ENCODE measurements at regions not wholly inside any gene's neighbourhood (a gene's known extent, or its start where the extent isn't known, plus 50 kb on each side); places are given as distances from the start of the nearest gene placed in this dataset.

- DNase-seq (ENCODE audit: insufficient read length, low spot score) (no peak), FAIRE-seq (no peak)
Measured at GRCh38 chr1:90162216-90162615, 167.3 kb downstream of the ZNF326 start.

DNA sequence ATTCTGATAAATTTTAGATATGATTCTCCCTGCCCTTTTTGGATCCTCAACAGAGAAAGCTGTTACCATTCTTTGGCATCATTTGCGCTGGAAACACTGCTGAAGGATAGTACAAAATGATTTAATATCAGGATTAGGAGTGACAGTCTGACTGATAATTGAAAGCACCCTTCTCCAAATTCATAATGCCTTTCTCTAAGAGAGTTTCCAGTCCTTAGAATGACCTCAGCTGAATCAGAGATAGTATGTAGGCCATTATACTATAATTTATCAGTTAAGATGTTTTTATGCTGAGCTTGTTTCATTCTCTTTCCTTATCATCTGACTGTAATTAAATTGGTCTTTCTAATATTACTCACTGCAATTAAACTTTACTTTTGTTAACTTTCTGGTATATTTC lies 166.7 kb downstream of the ZNF326 start:
- FAIRE-seq (no peak), DNase-seq (ENCODE audit: insufficient read length, low spot score) (no peak)

DNA sequence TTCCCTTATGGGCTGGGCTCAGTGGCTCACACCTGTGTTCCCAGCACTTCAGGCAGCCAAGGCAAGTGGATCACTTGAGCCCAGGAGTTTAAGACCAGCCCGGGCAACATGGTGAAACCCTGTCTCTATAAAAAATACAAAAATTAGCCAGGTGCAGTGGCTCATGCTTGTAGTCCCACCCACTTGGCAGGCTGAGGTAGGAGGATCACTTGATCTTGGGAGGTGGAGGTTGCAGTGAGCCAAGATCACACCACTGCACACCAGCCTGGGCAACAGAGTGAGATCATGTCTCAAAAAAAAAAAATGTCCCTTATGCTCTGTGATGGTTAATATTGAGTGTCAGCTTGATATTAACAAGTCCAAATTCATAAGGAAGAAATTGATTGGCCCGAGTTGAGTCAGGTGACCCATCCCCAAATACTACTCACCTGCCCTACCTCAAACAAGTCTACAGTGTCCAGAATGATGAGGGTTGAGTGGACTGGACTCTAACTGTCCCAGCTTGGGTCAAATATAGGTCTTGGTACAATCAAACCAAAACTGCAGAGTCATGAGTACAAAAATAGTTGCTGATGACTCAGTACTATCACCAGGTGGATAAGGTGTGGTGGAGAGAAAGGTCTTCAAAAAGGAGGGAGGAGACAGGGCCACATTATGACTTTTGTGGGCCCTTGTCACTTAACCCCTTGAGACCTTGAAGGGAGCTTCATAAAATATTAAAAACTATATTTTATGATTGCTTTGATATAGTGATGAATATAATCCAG lies 161.0 kb downstream of the ZNF326 start:
- DNase-seq (ENCODE audit: insufficient read length, low spot score) (no peak), FAIRE-seq (no peak)

GRCh38 chr1:90154711-90155110 lies 159.8 kb downstream of the ZNF326 start:
- DNase-seq (ENCODE audit: insufficient read length, low spot score) (no peak), FAIRE-seq (no peak)

DNA sequence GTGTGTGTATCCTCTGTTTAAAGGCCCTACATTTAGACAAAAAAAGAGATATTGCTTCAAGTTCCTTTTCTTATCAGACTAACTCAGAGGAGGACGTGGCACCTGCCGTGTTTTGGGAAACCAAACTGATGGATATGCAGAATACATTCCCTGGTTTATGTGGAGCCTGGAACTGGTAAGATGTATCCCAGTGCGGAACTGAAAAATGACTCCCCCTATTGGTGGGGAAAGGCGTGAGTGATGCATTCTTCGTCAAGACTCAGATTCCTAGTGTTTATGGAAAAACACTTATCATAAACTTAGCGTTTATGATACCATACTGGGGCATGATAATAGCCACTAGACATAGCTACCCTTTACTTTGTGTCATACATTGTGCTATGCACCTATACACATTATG lies 154.2 kb downstream of the ZNF326 start:
- DNase-seq (ENCODE audit: insufficient read length, low spot score) = no peak
- no peak for FAIRE-seq

GRCh38 chr1:90147093-90147492 lies 152.2 kb downstream of the ZNF326 start:
- DNase-seq (ENCODE audit: insufficient read length, low spot score) (no peak), FAIRE-seq (no peak)

GRCh38 chr1:90144820-90145219 lies 149.9 kb downstream of the ZNF326 start:
- DNase-seq (ENCODE audit: insufficient read length, low spot score) (no peak), FAIRE-seq (no peak)

DNA sequence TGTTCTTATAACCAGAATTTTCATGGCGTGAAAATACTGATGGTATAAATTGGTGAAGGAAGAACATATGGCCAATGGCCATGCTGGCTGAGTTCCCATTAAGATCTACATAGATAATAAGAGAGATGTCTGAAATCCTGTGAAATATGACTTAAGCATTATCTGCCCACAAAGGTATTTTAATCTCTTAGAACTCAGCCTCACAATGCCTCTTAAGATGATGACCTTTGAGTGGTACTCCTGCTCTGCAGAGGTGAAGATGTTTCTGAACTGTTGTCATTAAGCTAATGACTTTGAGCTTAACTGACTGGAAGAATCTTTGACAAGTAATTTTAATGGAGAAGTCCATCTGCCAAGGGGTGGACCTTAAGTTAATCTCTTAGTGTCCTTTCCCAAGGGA lies 148.7 kb downstream of the ZNF326 start:
- no peak for DNase-seq (ENCODE audit: insufficient read length, low spot score)
- no peak for FAIRE-seq

DNA sequence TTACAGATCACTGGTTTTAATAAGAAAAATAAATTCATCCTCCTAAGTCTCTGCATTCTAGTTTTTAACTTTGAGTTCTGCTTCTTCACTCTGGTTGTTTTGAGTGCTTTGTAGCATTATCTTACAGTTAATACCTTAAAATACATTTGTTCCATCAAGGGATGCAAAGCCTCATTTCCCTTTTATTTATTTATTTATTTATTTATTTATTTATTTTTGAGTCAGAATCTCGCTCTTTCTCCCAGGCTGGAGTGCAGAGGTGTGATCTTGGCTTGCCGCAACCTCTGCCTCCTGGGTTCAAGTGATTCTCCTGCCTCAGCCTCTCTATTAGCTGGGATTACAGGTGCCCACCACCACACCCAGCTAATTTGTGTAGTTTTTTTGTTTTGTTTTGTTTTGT lies 147.8 kb downstream of the ZNF326 start:
- FAIRE-seq = no peak

GRCh38 chr1:90139837-90140236 lies 144.9 kb downstream of the ZNF326 start:
- DNase-seq (ENCODE audit: insufficient read length, low spot score) (no peak), FAIRE-seq (no peak)

More for the DNA sequence above, 147.8 kb downstream of the ZNF326 start:
- no peak for DNase-seq (ENCODE audit: insufficient read length, low spot score)

DNA sequence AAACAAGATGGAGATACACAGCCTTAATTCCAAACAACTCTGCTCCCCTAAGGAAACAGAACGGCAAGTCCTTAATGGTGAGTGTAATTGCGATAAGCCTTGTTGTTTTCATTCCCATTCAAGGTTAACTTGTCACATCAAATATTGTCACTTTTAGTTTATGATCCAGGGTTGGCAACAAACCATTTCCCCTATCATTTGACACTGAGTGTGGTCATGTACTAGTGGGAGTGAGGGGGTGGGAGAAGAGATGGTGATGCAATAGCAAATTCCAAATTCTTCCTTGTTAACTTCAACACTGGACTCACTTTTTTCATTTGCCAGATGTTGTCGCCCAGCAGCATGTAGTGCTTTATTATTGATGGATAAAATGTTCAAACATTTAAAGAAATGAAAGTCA lies 140.4 kb downstream of the ZNF326 start:
- no peak for FAIRE-seq

DNA sequence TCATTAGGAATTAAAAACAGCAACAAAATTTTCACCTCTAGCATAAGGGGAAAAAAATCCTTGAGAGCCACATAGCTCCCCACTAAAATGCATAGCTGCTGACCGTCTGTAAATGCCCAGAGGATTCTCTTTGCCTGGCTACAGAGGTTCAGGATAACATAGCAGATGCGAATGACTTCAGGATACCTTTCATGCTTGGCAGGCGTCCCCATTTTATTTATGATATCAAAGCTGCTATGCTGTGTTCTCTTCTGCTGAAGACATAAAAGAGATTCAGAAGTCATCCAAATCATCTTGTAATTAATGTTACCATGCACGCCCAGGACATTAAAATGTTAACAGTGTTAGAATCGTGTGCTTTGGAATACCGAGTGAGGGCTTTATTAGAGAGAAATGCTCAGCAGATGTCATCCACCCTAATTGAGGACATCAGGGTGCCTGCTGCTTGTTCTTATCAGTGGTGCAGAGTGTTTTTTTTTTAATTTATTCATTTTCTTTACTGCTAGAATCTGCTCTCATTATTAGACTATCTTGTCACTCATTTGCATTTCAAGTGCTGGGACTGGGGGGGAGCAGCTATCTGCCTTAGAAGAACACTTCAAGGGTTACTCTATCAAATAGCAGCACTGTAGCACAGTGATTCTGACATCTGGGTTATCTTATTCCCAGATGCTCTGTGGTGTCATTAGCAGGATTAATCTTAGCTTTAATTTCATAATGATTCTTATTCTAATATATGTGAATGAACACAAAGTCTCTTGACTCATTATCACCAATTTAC lies 139.5 kb downstream of the ZNF326 start:
- no peak for FAIRE-seq

More for the DNA sequence above, 140.4 kb downstream of the ZNF326 start:
- DNase-seq (ENCODE audit: insufficient read length, low spot score) = no peak

DNA sequence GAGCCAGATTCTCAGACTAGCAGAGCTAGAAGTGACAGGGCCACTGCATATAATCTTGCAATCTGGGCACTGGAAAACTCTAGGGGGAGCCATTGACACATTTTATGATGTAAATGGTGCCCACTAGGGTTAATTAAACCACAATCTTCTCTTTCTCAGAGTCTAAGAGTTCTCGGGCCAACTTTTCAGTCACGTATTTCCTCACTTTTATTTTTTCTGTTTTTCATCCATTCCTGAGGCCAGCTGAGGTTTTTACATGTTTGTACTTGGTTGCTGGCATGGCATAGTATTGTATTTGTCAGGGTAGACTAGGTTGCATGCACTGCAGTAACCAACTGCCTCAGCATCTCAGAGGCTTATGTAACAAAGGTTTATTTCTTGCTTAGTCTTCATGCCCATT lies 138.2 kb downstream of the ZNF326 start:
- FAIRE-seq = no peak
- DNase-seq (ENCODE audit: insufficient read length, low spot score) = peak; percentile 5

More for the DNA sequence above, 139.5 kb downstream of the ZNF326 start:
- no peak for DNase-seq (ENCODE audit: insufficient read length, low spot score)

- DNase-seq (ENCODE audit: insufficient read length, low spot score) (no peak), FAIRE-seq (no peak)
Measured at GRCh38 chr1:90132306-90132705, 137.4 kb downstream of the ZNF326 start.

DNA sequence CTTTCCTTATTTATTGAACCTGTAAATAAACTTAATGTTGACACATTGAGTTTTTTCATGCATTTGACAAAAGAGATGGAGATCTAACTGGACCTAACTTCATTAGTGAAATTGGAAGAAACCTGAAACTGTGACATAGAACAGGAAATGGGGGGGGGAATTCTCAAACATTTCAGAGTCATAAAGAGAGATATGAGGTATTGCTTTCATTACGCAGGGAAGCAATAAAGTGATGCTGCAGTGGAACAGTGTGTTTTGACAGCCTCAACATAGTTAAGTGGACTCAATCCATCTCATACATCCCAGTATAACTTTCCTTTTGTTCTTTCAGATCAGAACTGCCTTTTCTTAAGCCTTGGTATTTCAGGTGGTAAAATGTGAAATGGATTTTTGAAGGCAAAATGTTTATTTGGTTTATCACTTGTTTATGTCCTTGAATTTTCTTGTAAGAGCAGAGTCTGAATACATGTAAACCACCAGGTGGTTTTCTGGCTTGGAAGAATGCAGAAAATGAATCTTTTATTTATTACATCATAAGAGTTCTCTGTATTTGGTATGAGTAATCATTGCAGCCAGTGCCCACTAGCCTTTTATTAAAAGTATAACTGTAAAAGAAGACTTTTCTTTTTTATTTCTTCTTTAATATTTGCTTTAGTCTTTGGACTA lies 132.5 kb downstream of the ZNF326 start:
- FAIRE-seq (no peak), DNase-seq (ENCODE audit: insufficient read length, low spot score) (no peak)

DNA sequence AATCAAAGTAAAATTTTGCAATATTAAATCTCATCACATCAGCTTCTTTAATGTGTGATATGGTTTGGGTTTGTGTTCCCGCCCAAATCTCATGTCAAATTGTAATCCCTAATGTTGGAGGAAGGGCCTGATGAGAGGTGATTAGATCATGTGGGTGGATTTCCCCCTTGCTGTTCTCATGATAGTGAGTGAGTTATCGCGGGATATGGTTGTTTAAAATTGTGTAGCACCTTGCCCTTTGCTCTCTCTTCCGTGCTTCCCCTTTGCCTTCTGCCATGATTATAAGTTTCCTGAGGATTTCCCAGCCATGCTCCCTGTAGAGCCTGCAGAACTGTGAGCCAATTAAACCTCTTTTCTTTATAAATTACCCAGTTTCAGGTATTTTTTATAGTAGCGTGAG lies 131.9 kb downstream of the ZNF326 start:
- FAIRE-seq = no peak
- no peak for DNase-seq (ENCODE audit: insufficient read length, low spot score)

DNA sequence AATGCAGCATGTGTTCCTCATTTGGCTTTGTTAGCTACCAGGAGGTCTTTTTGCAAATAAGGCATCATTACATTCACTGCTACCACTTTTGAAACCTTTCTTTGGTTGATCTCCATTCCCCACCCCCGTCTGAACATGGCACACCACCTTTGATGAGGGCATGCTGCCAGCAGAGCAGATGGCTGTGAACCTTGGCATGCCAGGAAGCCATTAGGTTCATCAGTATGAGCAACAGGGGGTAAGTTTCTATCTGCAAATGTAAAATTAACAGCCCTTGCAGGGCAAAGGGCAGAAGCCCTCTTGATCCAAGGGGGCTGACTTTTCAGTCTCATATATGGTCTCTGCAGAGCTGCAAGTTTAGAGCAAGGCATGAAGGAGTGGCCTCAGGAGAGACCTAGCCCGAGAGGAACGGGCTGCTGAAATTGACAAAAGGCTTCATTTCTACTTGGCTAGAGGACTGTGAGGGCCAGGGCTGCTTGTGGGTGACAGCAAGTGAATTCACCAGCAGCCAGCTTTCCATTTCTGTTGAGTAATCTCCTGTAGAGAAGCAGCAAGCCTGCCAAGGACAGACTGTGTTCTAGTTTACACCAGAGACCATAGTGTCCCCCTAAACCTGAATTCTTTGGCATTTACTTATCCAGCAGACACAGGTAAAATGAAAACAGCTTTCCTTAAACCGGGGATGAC lies 127.9 kb downstream of the ZNF326 start:
- no peak for DNase-seq (ENCODE audit: insufficient read length, low spot score)
- FAIRE-seq = no peak

- no peak for FAIRE-seq
Measured at GRCh38 chr1:90114521-90115141, 119.7 kb downstream of the ZNF326 start.

GRCh38 chr1:90107990-90108389 lies 113.1 kb downstream of the ZNF326 start:
- DNase-seq (ENCODE audit: insufficient read length, low spot score) (no peak), FAIRE-seq (no peak)

More at GRCh38 chr1:90114521-90115141, 119.7 kb downstream of the ZNF326 start:
- peak; percentile 12 for DNase-seq (ENCODE audit: insufficient read length, low spot score)

DNA sequence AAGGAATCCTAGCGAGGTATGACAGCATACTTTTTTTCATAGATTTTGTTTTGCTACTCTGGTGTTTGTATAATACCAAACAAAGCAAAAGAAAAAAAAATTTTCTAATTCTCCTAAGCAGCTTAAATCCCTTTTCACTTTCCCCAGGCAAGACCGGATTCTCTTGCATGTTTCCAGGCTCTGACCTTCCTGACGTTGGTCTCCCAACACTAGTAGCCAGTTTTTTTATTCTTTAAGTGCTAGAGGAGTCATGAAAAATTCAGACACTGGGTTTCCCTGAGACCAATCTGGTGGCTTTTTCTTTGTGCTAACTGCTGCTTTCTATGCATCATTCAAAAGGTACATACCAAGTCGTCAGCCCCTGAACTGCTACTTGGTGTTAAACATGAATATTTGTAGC lies 111.4 kb downstream of the ZNF326 start:
- DNase-seq (ENCODE audit: insufficient read length, low spot score) (no peak), FAIRE-seq (no peak)
